Erythroblast (primary cell): ENCODE measurements at regions not wholly inside any gene's neighbourhood (a gene's known extent, or its start where the extent isn't known, plus 50 kb on each side); places are given as distances from the start of the nearest gene placed in this dataset.

Source experiments
- GATA1 ChIP-seq: IDR thresholded peaks from 2 replicates; pipeline ENCODE4 v1.6.1; 2011; ENCODE audit warnings: low read depth, mild to moderate bottlenecking, control low read depth, low read length, moderate library complexity
- POLR2A ChIP-seq: IDR thresholded peaks from 2 replicates; pipeline ENCODE4 v1.6.1; 2011; ENCODE audit warnings: mild to moderate bottlenecking, low read length

DNA sequence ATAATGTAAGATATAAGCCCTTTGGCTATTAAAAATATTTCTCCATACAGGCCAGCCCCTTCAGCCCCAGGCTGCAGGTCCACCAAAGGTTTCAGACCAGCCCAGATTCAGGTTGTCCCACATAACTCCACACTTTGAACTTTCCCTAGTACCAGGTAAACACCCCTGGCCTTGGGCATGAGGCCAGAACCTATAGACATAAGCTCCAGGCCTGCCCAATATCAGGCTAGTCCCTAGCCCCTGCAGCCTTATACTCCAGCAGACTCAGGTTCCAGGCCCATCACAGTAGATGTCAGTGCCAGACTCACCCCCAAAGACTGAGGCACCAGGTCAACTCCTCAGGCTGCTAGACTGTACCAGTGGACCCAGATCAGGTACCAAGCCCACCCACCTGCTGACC, 178.5 kb upstream of the DAAM1 start:
- TF ChIP-seq POLR2A (no peak), GATA1 (no peak)
